ENCODE measurements at regions not wholly inside any gene's neighbourhood (a gene's known extent, or its start where the extent isn't known, plus 50 kb on each side); places are given as distances from the start of the nearest gene placed in this dataset.
"Not testable (repeated sequence)": the region's sequence is repeated elsewhere in the genome, so short reads cannot be mapped to it uniquely, and the experiment has no call there.

DNA sequence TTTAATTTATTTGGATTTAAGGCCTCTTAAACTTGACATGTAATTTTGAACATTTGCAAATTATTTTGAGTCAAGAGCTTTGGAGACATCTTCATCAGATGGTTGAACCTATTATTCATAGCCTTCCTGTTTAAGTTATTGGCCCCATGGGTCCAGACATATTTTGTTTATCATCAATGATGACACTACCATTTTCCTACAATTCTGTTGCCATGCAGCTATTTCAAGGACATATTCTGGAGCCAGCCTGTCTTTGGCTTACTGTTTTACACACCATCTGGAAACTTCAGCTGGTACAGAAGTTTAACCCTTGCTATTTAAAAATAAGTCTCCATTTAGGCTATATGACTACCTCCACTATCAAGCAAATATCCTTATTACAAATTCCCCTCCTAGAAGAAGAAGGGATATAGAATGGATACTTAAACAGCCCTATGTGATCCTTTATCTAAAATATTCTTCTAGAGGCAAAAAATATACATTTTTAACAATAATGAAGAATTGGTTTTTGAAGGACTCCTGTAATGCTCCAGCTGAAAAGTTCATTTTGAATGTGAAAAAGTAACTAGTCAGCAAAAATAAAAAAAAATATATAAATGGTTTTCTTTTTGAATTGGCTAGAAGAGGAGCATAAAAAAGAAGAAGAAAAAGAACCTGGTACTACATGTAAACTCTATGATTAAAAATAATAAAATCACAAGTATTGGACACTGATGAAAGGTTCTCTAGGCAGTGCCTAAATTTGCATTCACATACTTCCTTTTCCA is 544.0 kb upstream of the HS3ST5 start:
- DNase-seq (ENCODE audit: insufficient read length, low spot score) (no peak), FAIRE-seq (no peak)
- TF ChIP-seq, protein P1, sequence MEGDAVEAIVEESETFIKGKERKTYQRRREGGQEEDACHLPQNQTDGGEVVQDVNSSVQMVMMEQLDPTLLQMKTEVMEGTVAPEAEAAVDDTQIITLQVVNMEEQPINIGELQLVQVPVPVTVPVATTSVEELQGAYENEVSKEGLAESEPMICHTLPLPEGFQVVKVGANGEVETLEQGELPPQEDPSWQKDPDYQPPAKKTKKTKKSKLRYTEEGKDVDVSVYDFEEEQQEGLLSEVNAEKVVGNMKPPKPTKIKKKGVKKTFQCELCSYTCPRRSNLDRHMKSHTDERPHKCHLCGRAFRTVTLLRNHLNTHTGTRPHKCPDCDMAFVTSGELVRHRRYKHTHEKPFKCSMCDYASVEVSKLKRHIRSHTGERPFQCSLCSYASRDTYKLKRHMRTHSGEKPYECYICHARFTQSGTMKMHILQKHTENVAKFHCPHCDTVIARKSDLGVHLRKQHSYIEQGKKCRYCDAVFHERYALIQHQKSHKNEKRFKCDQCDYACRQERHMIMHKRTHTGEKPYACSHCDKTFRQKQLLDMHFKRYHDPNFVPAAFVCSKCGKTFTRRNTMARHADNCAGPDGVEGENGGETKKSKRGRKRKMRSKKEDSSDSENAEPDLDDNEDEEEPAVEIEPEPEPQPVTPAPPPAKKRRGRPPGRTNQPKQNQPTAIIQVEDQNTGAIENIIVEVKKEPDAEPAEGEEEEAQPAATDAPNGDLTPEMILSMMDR (IDR thresholded peaks at IDR 0.05; ENCODE audit: insufficient read depth, missing control alignments): no peak

DNA sequence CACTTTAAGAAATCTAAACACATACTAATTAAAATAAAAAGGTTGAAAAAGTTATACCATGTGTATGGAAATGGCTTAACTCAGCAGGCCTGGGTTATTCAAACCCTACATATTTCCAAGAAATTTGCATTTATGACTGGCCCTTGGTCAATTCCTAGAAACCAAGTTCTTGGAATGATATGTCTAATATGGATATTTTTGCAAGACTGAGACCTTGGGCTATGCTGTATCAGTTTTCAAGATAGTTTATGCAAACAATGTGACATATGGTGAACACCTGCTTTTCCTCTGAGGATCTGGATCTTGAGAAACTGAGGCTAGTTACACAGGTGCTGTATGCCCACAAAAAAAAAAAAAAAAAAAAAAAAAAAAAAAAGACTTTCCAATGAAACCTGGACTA is 536.9 kb upstream of the HS3ST5 start:
- FAIRE-seq (no peak), DNase-seq (ENCODE audit: insufficient read length, low spot score) (no peak)
- TF ChIP-seq, protein P1 (IDR thresholded peaks at IDR 0.05; ENCODE audit: insufficient read depth, missing control alignments): no peak

DNA sequence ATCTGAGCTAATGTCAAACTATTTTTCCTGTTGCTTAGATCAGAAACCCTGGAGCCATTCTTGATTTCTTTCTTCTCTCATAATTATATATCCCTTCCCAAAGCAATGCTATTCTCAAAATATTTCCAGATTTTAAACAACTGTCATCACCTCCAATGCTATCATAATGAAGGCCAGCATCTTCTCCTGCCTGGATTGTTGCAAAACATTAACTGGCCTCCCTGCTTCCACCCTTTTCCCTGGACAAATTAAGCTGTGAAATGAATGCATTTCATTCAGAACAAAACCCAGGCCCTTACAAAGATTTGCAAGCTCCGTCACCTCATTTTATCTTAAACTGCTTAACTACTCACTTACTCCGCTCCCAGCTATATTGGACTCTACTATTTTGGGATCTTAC is 535.3 kb upstream of the HS3ST5 start:
- DNase-seq (ENCODE audit: insufficient read length, low spot score): no peak
- FAIRE-seq: no peak
- TF ChIP-seq, protein P1 (IDR thresholded peaks at IDR 0.05; ENCODE audit: insufficient read depth, missing control alignments): no peak

DNA sequence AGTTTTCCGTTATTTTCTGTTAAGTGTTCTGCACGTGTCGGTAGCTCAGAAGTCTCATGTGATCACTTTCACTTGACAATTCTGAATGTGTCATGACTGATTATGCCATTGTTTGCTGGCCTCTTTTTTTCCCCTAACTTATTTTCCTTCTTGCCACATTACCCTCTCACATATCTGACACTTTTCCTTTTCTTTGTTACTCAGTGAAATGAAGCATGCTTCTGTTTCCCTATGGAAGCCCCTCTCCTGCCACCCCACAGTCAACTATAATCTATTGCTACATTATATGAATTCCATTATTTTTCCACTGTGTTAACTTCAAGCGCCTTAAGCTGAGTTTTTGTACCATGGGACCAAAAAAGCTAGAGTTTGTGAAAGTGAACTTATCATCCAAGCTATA is 531.6 kb upstream of the HS3ST5 start:
- DNase-seq (ENCODE audit: insufficient read length, low spot score): no peak
- TF ChIP-seq, protein P1 (IDR thresholded peaks at IDR 0.05; ENCODE audit: insufficient read depth, missing control alignments): no peak
- peak; percentile 11 for FAIRE-seq

DNA sequence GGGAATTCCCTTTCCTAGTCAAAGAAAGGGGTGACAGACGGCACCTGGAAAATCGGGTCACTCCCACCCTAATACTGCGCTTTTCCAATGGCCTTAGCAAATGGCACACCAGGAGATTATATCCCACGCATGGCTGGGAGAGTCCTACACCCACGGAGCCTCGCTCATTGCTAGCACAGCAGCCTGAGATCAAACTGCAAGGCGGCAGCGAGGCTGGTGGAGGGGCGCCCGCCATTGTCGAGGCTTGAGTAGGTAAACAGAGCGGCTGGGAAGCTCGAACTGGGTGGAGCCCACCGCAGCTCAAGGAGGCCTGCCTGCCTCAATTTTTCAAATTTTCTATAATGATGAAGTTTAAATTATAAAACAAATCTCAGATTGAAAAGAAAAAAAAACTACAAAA is 522.7 kb upstream of the HS3ST5 start:
- not testable (repeated sequence) for FAIRE-seq; DNase-seq (ENCODE audit: insufficient read length, low spot score)

DNA sequence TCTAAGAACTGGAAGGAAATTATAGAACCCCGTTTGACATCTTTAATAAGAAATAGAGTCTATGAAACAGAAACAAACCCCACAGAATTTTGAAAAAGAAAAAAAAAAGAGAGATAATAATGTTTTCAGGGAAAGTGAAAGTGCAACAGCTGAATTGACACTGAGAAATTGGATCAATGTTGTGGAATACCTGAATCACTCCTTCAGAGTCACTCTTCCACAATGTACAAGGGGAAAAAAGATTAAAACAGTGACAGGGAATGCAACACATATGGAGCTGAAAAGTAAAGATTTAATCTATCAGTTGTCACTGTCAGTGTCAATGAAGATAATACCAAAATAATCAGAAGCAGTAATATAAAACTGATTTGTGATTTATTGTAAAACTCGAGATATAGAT is 520.8 kb upstream of the HS3ST5 start:
- DNase-seq (ENCODE audit: insufficient read length, low spot score) (no peak), FAIRE-seq (no peak)
- TF ChIP-seq, protein P1 (IDR thresholded peaks at IDR 0.05; ENCODE audit: insufficient read depth, missing control alignments): no peak

DNA sequence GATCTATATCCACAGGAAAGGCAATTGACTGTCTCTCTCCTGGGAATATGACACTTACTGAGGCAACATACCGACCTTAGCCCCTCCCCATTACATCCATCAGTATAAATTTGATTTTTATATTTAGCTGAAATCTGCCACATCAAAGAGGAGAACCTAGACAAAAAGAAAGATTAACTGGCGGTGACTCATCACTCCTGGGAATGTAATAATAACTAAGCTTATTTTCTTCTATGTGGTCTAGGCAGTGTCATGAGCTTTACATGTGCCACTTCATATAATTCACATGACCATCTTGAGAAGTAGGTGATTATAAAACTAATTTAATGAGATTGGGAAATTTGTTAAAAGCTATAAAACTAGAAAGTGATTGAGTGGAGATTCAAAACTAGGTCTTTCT is 520.0 kb upstream of the HS3ST5 start:
- DNase-seq (ENCODE audit: insufficient read length, low spot score) (no peak), FAIRE-seq (no peak)
- TF ChIP-seq, protein P1 (IDR thresholded peaks at IDR 0.05; ENCODE audit: insufficient read depth, missing control alignments): no peak
